Thyroid gland (tissue), 4 donors: ENCODE measurements at regions not wholly inside any gene's neighbourhood (a gene's known extent, or its start where the extent isn't known, plus 50 kb on each side); places are given as distances from the start of the nearest gene placed in this dataset.
A peak's percentile ranks its signal among the peaks of the same experiment; 100 is the strongest.

Experiments
- DNase-seq, 2 donors: peaks; one replicate each; pipeline ENCODE4 v3.0.0-alpha.2; 2019
- H3K27ac ChIP-seq, 3 donors: fragments of 200-600 bp; sonication (generic); 1 replicate in 2 of 3; 2 replicates in 1 of 3; pipeline ENCODE4 v1.5.1; 2016 to 2019; ENCODE audit warnings: mild to moderate bottlenecking in 1 of 3, moderate library complexity in 1 of 3
- H3K27me3 ChIP-seq: fragments of 200-600 bp; sonication (generic); one replicate; pipeline ENCODE4 v1.5.1; 2019
- H3K36me3 ChIP-seq, 2 donors: fragments of 200-600 bp; sonication (generic); one replicate each; pipeline ENCODE4 v1.5.1; 2016 to 2019
- H3K4me1 ChIP-seq, 2 donors: fragments of 200-600 bp; sonication (generic); one replicate each; pipeline ENCODE4 v1.5.1; 2017 to 2019
- H3K4me3 ChIP-seq, 3 donors: fragments of 200-600 bp; sonication (generic); replicated peaks in 1 of 3; 1 replicate in 2 of 3; 2 replicates in 1 of 3; pipeline ENCODE4 v1.5.1; 2016; ENCODE audit warnings: mild to moderate bottlenecking in 1 of 3
- H3K9me3 ChIP-seq: fragments of 200-600 bp; sonication (generic); one replicate; pipeline ENCODE4 v1.5.1; 2017
- CTCF ChIP-seq, 6 experiments: fragments of 200-600 bp in 3 of 6; fragments of 450-650 bp in 3 of 6; sonication (generic) in 3 of 6; IDR thresholded peaks; one replicate each; pipeline ENCODE4 v1.5.1; 2016 to 2019; ENCODE audit warnings: antibody characterized with exemption in 6 of 6, mild to moderate bottlenecking in 2 of 6, inconsistent platforms in 1 of 6, moderate library complexity in 1 of 6
- POLR2A ChIP-seq, 2 donors: fragments of 450-650 bp; IDR thresholded peaks; one replicate each; pipeline ENCODE4 v1.6.1; 2017; ENCODE audit warnings: antibody characterized with exemption in 2 of 2, mild to moderate bottlenecking in 2 of 2, moderate library complexity in 1 of 2
- WGBS, 2 donors: methylation state at CpG; one replicate each; pipeline ENCODE4 v1.1.5; 2017; 5-methylcytosine and 5-hydroxymethylcytosine counted together
- intact Hi-C: fragments of 100-400 bp; cut with DNase I; formaldehyde crosslinking; loops from one replicate; pipeline ENCODE4 v1.15.1; 2023

GRCh38 chr6:33947916-33948594 lies 144.3 kb upstream of the MLN start:
- peaks cover 0 to 4% of the 10 kb centered on the region in 2 donors for H3K4me1 ChIP-seq
- H3K27me3 ChIP-seq, result no peaks in the 10 kb centered on the region
- H3K36me3 ChIP-seq, result no peaks in the 10 kb centered on the region
- WGBS, 2 donors, result 79 to 92% methylated on average over 6 of the region's 6 CpGs
- TF ChIP-seq CTCF (IDR thresholded peaks at IDR 0.05), result no peak
- TF ChIP-seq POLR2A (IDR thresholded peaks at IDR 0.05), result no peak
- intact Hi-C loops, result no loop called here
- no peak overlapping the region for H3K4me3 ChIP-seq
- no peak overlapping the region for H3K27ac ChIP-seq
- DNase-seq, result no peak
- no peaks in the 10 kb centered on the region for H3K9me3 ChIP-seq

- H3K27ac ChIP-seq, result no peak overlapping the region
- 92 to 94% methylated on average over 3 to 4 of the region's 4 CpGs for WGBS, 2 donors
- H3K27me3 ChIP-seq, result no peaks in the 10 kb centered on the region
- no peak for DNase-seq
- TF ChIP-seq CTCF (IDR thresholded peaks at IDR 0.05) (no peak), POLR2A (IDR thresholded peaks at IDR 0.05) (no peak)
- H3K4me3 ChIP-seq, result no peak overlapping the region
- no peaks in the 10 kb centered on the region for H3K9me3 ChIP-seq
- intact Hi-C loops, result no loop called here
- no peaks in the 10 kb centered on the region for H3K36me3 ChIP-seq
- H3K4me1 ChIP-seq, result peaks cover 0 to 4% of the 10 kb centered on the region in 2 donors
These were observed 143.2 kb upstream of the MLN start for GRCh38 chr6:33947047-33947446.

GRCh38 chr6:33945931-33946330 lies 142.1 kb upstream of the MLN start:
- 55 to 67% methylated on average over 6 of the region's 6 CpGs for WGBS, 2 donors
- no peak overlapping the region for H3K4me3 ChIP-seq
- H3K9me3 ChIP-seq, result no peaks in the 10 kb centered on the region
- no peaks in the 10 kb centered on the region for H3K27me3 ChIP-seq
- H3K36me3 ChIP-seq, result no peaks in the 10 kb centered on the region
- intact Hi-C loops, result no loop called here
- no peak for TF ChIP-seq POLR2A (IDR thresholded peaks at IDR 0.05)
- DNase-seq, result peak; percentile 54 to 63
- H3K4me1 ChIP-seq, result peaks cover 0 to 4% of the 10 kb centered on the region in 2 donors
- H3K27ac ChIP-seq, result no peak overlapping the region

GRCh38 chr6:33944686-33945411 lies 141.0 kb upstream of the MLN start:
- no peaks in the 10 kb centered on the region for H3K9me3 ChIP-seq
- no peak for TF ChIP-seq CTCF (IDR thresholded peaks at IDR 0.05)
- TF ChIP-seq POLR2A (IDR thresholded peaks at IDR 0.05), result no peak
- intact Hi-C loops, result no loop called here
- H3K27me3 ChIP-seq, result no peaks in the 10 kb centered on the region
- peaks cover 0 to 4% of the 10 kb centered on the region in 2 donors for H3K4me1 ChIP-seq
- 80 to 83% methylated on average over 22 of the region's 22 CpGs for WGBS, 2 donors
- H3K36me3 ChIP-seq, result no peaks in the 10 kb centered on the region
- H3K27ac ChIP-seq, result no peak overlapping the region
- no peak for DNase-seq
- H3K4me3 ChIP-seq, result no peak overlapping the region

GRCh38 chr6:33936886-33937285 lies 133.1 kb upstream of the MLN start:
- Histone ChIP-seq H3K27me3 (no peaks in the 10 kb centered on the region), H3K4me1 (no peaks in the 10 kb centered on the region), H3K36me3 (no peaks in the 10 kb centered on the region), H3K9me3 (no peaks in the 10 kb centered on the region), H3K27ac (no peak overlapping the region), H3K4me3 (no peak overlapping the region)
- intact Hi-C loops, result no loop called here
- DNase-seq, result no peak
- 60 to 82% methylated on average over 1 of the region's 1 CpG for WGBS, 2 donors
- no peak for TF ChIP-seq POLR2A (IDR thresholded peaks at IDR 0.05)
- TF ChIP-seq CTCF (IDR thresholded peaks at IDR 0.05), result no peak
